Vagina (tissue), 2 donors: ENCODE measurements at regions not wholly inside any gene's neighbourhood (a gene's known extent, or its start where the extent isn't known, plus 50 kb on each side); places are given as distances from the start of the nearest gene placed in this dataset.

Experiments used
- POLR2A ChIP-seq, 2 donors: fragments of 450-650 bp; IDR thresholded peaks; one replicate each; pipeline ENCODE4 v1.6.1; 2017; ENCODE audit warnings: antibody characterized with exemption in 2 of 2, mild to moderate bottlenecking in 2 of 2, moderate library complexity in 2 of 2
- TF ChIP-seq, protein P1 (sequence below), 3 experiments: fragments of 450-650 bp in 2 of 3; fragments of 200-600 bp in 1 of 3; sonication (generic) in 1 of 3; IDR thresholded peaks; one replicate each; pipeline ENCODE4 v1.5.1; 2017 to 2019; ENCODE audit warnings: antibody characterized with exemption in 3 of 3, mild to moderate bottlenecking in 2 of 3, moderate library complexity in 2 of 3

DNA sequence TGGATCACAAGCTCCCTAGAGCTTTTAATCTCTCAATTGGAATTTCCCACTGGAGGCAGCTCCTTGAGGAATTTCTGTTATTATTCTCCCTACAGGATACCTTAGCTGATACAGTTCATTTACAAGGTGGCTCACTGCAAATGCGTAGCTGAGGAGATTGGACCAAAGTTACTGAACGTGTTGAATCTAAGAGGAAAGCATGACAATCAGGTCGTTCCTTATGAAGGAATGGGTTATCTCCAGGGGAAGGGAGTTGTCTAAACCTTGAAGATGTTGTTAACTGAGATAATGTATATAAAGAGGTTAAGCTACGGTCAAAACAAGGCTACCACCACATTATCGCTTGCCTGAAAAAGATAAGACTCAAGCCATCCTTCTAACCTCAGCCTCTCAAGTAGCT, 105.8 kb upstream of the TBX3 start:
- TF ChIP-seq, protein P1, sequence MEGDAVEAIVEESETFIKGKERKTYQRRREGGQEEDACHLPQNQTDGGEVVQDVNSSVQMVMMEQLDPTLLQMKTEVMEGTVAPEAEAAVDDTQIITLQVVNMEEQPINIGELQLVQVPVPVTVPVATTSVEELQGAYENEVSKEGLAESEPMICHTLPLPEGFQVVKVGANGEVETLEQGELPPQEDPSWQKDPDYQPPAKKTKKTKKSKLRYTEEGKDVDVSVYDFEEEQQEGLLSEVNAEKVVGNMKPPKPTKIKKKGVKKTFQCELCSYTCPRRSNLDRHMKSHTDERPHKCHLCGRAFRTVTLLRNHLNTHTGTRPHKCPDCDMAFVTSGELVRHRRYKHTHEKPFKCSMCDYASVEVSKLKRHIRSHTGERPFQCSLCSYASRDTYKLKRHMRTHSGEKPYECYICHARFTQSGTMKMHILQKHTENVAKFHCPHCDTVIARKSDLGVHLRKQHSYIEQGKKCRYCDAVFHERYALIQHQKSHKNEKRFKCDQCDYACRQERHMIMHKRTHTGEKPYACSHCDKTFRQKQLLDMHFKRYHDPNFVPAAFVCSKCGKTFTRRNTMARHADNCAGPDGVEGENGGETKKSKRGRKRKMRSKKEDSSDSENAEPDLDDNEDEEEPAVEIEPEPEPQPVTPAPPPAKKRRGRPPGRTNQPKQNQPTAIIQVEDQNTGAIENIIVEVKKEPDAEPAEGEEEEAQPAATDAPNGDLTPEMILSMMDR (IDR thresholded peaks at IDR 0.05), result no peak
- TF ChIP-seq POLR2A (IDR thresholded peaks at IDR 0.05), result no peak
